ENCODE measurements at regions not wholly inside any gene's neighbourhood (a gene's known extent, or its start where the extent isn't known, plus 50 kb on each side); places are given as distances from the start of the nearest gene placed in this dataset.

DNA sequence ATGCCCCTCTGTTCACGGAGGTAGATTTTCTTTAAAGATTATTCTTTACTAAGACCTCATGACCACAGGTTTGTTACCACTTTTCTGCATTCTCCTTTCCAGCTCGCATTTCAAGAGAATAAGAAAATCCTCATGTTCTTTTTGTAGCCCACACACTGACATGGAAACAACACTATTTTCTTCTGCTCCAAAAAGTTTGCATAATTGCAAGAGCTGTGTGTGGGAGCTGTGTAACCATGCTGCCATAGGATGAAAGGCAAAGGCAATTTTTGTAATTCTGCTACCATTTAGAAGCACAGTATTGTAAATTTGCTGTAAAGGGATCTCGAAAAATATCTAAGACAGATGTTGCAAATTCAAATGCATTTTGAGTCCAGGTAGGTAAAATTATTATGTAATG is 302.4 kb upstream of the EMCN start:
- 80% methylated on average over 1 of the region's 3 CpGs for WGBS (ENCODE audit: insufficient coverage)
- Histone ChIP-seq H3K36me3 (ENCODE audit: control insufficient read depth, insufficient read depth, low read length) (no peaks in the 10 kb centered on the region), H3K9me3 (ENCODE audit: control insufficient read depth, insufficient read depth, low read length) (no peaks in the 10 kb centered on the region), H3K4me1 (ENCODE audit: control insufficient read depth, insufficient read depth, low read length) (no peaks in the 10 kb centered on the region), H3K4me3 (ENCODE audit: low read depth, low read length) (no peak overlapping the region), H3K27me3 (ENCODE audit: control insufficient read depth, insufficient read depth, low read length) (no peaks in the 10 kb centered on the region), H3K27ac (ENCODE audit: low read depth, low read length) (no peak overlapping the region)
- DNase-seq (ENCODE audit: low read depth in 4 of 6, low spot score in 6 of 6) = no peak

DNA sequence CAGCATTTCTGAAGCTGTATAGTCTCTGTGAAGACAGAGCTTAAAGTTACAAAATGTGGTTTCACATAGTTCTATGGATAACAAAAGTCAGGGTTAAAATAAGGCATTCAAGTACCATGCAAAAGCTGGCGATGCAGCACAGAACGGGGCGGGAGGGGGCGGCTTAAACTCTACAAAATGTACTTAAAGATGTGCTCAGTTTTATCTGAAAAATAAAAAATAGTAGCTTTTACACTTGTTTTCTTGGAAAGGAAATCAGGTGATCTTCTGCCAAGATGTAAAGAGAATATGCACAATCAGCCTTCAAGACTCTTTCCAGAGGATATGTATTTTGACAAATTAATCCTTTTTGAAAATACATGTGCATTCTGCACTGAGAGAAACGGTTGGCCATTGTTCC is 301.7 kb upstream of the EMCN start:
- no peaks in the 10 kb centered on the region for H3K9me3 ChIP-seq (ENCODE audit: control insufficient read depth, insufficient read depth, low read length)
- no peaks in the 10 kb centered on the region for H3K36me3 ChIP-seq (ENCODE audit: control insufficient read depth, insufficient read depth, low read length)
- no peaks in the 10 kb centered on the region for H3K27me3 ChIP-seq (ENCODE audit: control insufficient read depth, insufficient read depth, low read length)
- no peak for DNase-seq (ENCODE audit: low read depth in 4 of 6, low spot score in 6 of 6)
- no peak overlapping the region for H3K27ac ChIP-seq (ENCODE audit: low read depth, low read length)
- H3K4me1 ChIP-seq (ENCODE audit: control insufficient read depth, insufficient read depth, low read length) = no peaks in the 10 kb centered on the region
- 78% methylated on average over 1 of the region's 5 CpGs for WGBS (ENCODE audit: insufficient coverage)
- no peak overlapping the region for H3K4me3 ChIP-seq (ENCODE audit: low read depth, low read length)

DNA sequence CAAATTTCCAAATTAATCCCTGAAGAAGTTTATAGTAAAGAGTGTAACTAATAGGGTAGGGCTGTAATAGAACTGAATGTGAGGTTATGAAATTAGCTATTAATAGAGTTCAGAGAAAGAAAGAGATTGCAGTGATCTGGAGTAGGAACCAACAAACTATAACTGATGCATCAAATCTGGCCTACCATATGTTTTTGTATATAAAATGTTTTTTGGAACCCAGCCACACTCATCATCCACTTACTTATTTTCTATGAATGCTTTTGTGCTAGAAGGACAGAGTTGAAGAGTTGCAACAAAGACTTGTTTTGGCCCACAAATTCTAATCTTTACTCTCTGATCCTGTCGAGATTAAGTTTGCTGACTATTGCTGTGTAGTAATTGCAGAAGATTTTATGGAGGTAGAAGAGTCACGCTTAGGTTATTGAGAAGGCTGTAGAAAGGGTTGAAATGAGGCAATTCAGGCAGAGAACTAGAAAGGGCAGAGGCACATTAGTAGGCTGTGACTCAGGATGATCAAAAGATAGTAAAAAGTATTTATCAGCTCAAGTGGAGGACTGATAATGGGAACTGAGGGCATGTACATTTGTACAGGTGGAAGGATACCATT is 298.7 kb upstream of the EMCN start:
- no peaks in the 10 kb centered on the region for H3K4me1 ChIP-seq (ENCODE audit: control insufficient read depth, insufficient read depth, low read length)
- no peak overlapping the region for H3K27ac ChIP-seq (ENCODE audit: low read depth, low read length)
- WGBS (ENCODE audit: insufficient coverage) = 92% methylated on average over 1 of the region's 2 CpGs
- no peak overlapping the region for H3K4me3 ChIP-seq (ENCODE audit: low read depth, low read length)
- H3K9me3 ChIP-seq (ENCODE audit: control insufficient read depth, insufficient read depth, low read length) = no peaks in the 10 kb centered on the region
- H3K27me3 ChIP-seq (ENCODE audit: control insufficient read depth, insufficient read depth, low read length) = no peaks in the 10 kb centered on the region
- no peak for DNase-seq (ENCODE audit: low read depth in 4 of 6, low spot score in 6 of 6)
- H3K36me3 ChIP-seq (ENCODE audit: control insufficient read depth, insufficient read depth, low read length) = no peaks in the 10 kb centered on the region

DNA sequence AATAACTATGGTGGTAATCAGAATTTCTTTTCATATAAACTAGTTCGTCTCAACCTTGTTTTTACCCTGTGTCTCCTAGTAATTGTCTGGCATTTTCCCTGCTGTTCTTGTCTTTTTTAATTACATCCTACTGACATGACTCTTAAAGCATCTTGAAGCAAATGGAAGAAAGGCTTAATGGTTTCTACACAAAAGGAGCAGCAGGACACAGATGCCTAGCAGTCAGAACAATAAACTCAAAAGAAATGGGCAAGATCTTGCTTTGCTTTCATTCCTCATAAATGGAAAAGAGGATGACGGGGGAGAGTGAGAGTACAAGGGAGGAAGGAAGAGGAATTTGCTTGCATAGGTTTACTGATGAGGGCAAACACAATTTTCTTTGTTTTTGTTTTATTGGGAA is 293.2 kb upstream of the EMCN start:
- H3K9me3 ChIP-seq (ENCODE audit: control insufficient read depth, insufficient read depth, low read length) = no peaks in the 10 kb centered on the region
- peak in 1 of 6 donors; percentile 52 for DNase-seq (ENCODE audit: low read depth in 4 of 6, low spot score in 6 of 6)
- H3K27ac ChIP-seq (ENCODE audit: low read depth, low read length) = no peak overlapping the region
- no peaks in the 10 kb centered on the region for H3K4me1 ChIP-seq (ENCODE audit: control insufficient read depth, insufficient read depth, low read length)
- no peak overlapping the region for H3K4me3 ChIP-seq (ENCODE audit: low read depth, low read length)
- no peaks in the 10 kb centered on the region for H3K27me3 ChIP-seq (ENCODE audit: control insufficient read depth, insufficient read depth, low read length)
- 20% methylated on average over 1 of the region's 2 CpGs for WGBS (ENCODE audit: insufficient coverage)
- no peaks in the 10 kb centered on the region for H3K36me3 ChIP-seq (ENCODE audit: control insufficient read depth, insufficient read depth, low read length)

DNA sequence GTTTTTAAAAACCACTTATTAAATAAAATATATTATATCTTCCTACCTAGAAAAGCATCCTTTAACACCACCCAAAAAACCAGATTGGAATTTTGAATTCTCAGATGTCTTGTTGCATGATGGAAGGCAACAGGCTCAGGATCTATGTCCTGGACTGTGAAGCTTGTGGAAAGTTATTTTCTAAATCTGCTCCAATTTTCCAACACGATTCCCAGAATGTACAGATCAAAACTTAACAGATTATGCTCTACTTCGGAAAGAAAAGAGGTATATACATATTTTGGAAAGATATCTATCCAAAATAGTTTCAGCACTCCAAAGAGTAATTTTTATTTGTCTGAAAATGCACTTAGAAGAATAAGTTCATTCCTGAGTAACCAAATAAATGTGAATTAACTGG is 291.7 kb upstream of the EMCN start:
- no peaks in the 10 kb centered on the region for H3K27me3 ChIP-seq (ENCODE audit: control insufficient read depth, insufficient read depth, low read length)
- H3K27ac ChIP-seq (ENCODE audit: low read depth, low read length) = no peak overlapping the region
- no peaks in the 10 kb centered on the region for H3K4me1 ChIP-seq (ENCODE audit: control insufficient read depth, insufficient read depth, low read length)
- DNase-seq (ENCODE audit: low read depth in 4 of 6, low spot score in 6 of 6) = no peak
- WGBS (ENCODE audit: insufficient coverage) = no CpG with 5 or more reads among the region's 2 CpGs
- no peaks in the 10 kb centered on the region for H3K36me3 ChIP-seq (ENCODE audit: control insufficient read depth, insufficient read depth, low read length)
- no peak overlapping the region for H3K4me3 ChIP-seq (ENCODE audit: low read depth, low read length)
- H3K9me3 ChIP-seq (ENCODE audit: control insufficient read depth, insufficient read depth, low read length) = no peaks in the 10 kb centered on the region

DNA sequence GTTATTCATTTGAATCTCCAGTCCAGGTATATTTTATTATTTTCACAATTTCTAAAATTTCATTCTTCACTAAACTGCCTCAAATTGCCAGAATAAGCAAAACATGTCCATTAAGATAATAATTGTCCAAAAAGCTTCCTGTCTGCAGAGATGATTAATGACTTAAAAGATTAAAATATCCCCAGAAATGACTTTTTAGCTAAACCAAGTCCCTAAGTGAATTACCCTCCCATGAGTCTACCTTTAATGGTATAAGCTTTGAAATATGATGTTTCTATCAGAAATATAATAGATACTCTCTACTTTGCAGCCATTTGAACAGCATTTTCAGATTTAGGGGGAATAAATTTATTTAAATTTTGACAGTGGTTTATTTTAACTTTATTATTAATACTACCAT is 289.2 kb upstream of the EMCN start:
- DNase-seq (ENCODE audit: low read depth in 4 of 6, low spot score in 6 of 6) = no peak
- Histone ChIP-seq H3K4me1 (ENCODE audit: control insufficient read depth, insufficient read depth, low read length) (no peaks in the 10 kb centered on the region), H3K27ac (ENCODE audit: low read depth, low read length) (no peak overlapping the region), H3K9me3 (ENCODE audit: control insufficient read depth, insufficient read depth, low read length) (no peaks in the 10 kb centered on the region), H3K36me3 (ENCODE audit: control insufficient read depth, insufficient read depth, low read length) (no peaks in the 10 kb centered on the region), H3K4me3 (ENCODE audit: low read depth, low read length) (no peak overlapping the region), H3K27me3 (ENCODE audit: control insufficient read depth, insufficient read depth, low read length) (no peaks in the 10 kb centered on the region)

DNA sequence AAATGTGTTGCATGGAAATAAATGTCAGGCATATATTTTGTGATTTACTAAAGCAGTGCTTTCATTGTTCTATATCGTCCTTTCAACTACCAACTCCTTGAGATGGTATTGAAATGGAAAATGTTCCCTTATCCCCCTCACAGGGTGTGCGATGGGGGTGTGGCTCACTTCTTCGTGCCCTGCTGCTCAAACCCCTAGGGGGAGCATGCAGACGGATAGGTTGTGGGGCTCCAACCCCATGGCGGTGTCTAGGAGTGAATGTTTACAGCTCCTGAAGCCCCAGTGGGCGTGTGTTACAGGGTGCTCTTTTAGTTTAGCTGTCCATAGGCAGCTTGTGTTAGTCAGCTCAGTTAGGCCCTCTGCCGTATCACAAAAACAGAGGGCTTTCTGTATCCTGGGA is 287.7 kb upstream of the EMCN start:
- Histone ChIP-seq H3K27me3 (ENCODE audit: control insufficient read depth, insufficient read depth, low read length) (no peaks in the 10 kb centered on the region), H3K4me1 (ENCODE audit: control insufficient read depth, insufficient read depth, low read length) (no peaks in the 10 kb centered on the region), H3K36me3 (ENCODE audit: control insufficient read depth, insufficient read depth, low read length) (no peaks in the 10 kb centered on the region), H3K27ac (ENCODE audit: low read depth, low read length) (no peak overlapping the region), H3K4me3 (ENCODE audit: low read depth, low read length) (no peak overlapping the region), H3K9me3 (ENCODE audit: control insufficient read depth, insufficient read depth, low read length) (no peaks in the 10 kb centered on the region)
- DNase-seq (ENCODE audit: low read depth in 4 of 6, low spot score in 6 of 6) = no peak
- WGBS (ENCODE audit: insufficient coverage) = 72% methylated on average over 5 of the region's 7 CpGs

DNA sequence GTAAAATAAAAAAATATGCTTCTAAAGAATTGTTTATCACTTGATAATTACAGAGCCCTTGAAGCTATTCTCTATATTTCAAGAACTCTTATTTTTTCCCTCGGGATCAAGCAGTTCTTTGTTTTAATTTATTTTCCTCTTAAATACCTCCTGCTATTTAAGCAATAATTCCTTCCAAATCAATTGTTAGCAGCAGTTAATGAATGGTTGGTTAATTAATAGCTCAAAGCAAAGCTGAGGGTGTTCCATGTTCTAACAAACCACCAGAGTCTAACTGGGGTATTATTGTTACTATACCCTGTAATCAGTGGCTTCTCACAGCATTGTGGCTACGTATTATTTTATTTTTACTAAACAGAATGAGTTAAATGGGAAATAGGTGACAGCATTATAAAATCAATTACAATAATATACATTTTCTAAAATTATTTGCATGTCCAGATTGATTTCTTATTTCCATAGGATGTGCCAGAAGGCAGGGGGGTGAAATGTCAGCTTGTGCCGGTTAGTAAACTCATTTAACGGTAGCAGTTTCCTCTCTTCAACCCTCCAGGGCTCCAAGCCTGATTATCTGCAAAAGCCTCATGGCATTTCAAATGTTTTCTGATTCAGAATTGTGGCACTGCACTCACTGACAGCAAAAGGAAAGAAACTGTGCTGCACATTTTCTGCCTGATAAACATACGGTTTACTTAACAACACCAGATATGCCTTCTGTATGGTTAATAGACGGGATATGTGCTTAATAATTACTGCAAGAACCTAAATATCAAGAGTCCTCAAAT is 286.9 kb upstream of the EMCN start:
- H3K36me3 ChIP-seq (ENCODE audit: control insufficient read depth, insufficient read depth, low read length) = no peaks in the 10 kb centered on the region
- peak in 1 of 6 donors; percentile 65 for DNase-seq (ENCODE audit: low read depth in 4 of 6, low spot score in 6 of 6)
- no peak overlapping the region for H3K27ac ChIP-seq (ENCODE audit: low read depth, low read length)
- H3K4me1 ChIP-seq (ENCODE audit: control insufficient read depth, insufficient read depth, low read length) = no peaks in the 10 kb centered on the region
- H3K9me3 ChIP-seq (ENCODE audit: control insufficient read depth, insufficient read depth, low read length) = no peaks in the 10 kb centered on the region
- no CpG with 5 or more reads among the region's 6 CpGs for WGBS (ENCODE audit: insufficient coverage)
- H3K4me3 ChIP-seq (ENCODE audit: low read depth, low read length) = no peak overlapping the region
- H3K27me3 ChIP-seq (ENCODE audit: control insufficient read depth, insufficient read depth, low read length) = no peaks in the 10 kb centered on the region

DNA sequence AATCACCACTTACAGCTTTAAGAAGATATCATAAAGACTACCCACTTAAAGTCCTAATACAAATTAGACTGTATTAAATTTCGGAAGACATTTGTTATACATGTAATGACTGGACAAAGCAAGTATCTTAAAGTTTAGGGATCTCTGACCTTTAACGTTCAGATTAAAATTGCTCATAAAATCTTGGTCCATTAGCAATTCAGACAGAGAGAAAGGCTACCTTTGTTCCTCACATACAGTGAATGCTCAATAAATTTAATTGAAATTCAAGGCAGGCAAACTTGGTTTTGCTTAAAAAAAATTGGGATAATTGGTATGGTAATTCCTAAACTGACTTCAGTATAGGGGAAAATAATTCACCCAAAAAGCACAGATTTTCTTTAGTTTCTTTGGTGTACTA is 285.9 kb upstream of the EMCN start:
- Histone ChIP-seq H3K4me3 (ENCODE audit: low read depth, low read length) (no peak overlapping the region), H3K4me1 (ENCODE audit: control insufficient read depth, insufficient read depth, low read length) (no peaks in the 10 kb centered on the region), H3K27me3 (ENCODE audit: control insufficient read depth, insufficient read depth, low read length) (no peaks in the 10 kb centered on the region), H3K9me3 (ENCODE audit: control insufficient read depth, insufficient read depth, low read length) (no peaks in the 10 kb centered on the region), H3K27ac (ENCODE audit: low read depth, low read length) (no peak overlapping the region), H3K36me3 (ENCODE audit: control insufficient read depth, insufficient read depth, low read length) (no peaks in the 10 kb centered on the region)
- WGBS (ENCODE audit: insufficient coverage) = no CpG with 5 or more reads among the region's 2 CpGs
- no peak for DNase-seq (ENCODE audit: low read depth in 4 of 6, low spot score in 6 of 6)

Data from spinal cord (tissue), 9 donors.